ENCODE measurements at regions not wholly inside any gene's neighbourhood (a gene's known extent, or its start where the extent isn't known, plus 50 kb on each side); places are given as distances from the start of the nearest gene placed in this dataset.

- no peak for DNase-seq (ENCODE audit: low spot score in 2 of 2, unreplicated experiment in 2 of 2)
- Mint-ChIP-seq H3K27ac (no peak overlapping the region), H3K4me3 (no peak overlapping the region), H3K9me3 (no peaks in the 10 kb centered on the region), H3K4me1 (peaks cover 24% of the 10 kb centered on the region), H3K36me3 (no peaks in the 10 kb centered on the region), H3K27me3 (ENCODE audit: low read depth) (peaks cover 12% of the 10 kb centered on the region)
- TF ChIP-seq CTCF (IDR thresholded peaks at IDR 0.05; ENCODE audit: unreplicated experiment), result no peak
Measured at GRCh38 chr16:65671071-65671470, 549.2 kb upstream of the CDH11 start.

GRCh38 chr16:65668064-65668595, 546.3 kb upstream of the CDH11 start:
- no peak overlapping the region for H3K27ac Mint-ChIP-seq

GRCh38 chr16:65667011-65667578, 545.2 kb upstream of the CDH11 start:
- no peak for DNase-seq (ENCODE audit: low spot score in 2 of 2, unreplicated experiment in 2 of 2)
- Mint-ChIP-seq H3K4me1 (peaks cover 7% of the 10 kb centered on the region), H3K27me3 (ENCODE audit: low read depth) (peaks cover 13% of the 10 kb centered on the region), H3K36me3 (no peaks in the 10 kb centered on the region), H3K9me3 (no peaks in the 10 kb centered on the region), H3K27ac (peak overlapping the region; percentile 28), H3K4me3 (no peak overlapping the region)
- TF ChIP-seq CTCF (IDR thresholded peaks at IDR 0.05; ENCODE audit: unreplicated experiment), result no peak

More at GRCh38 chr16:65668064-65668595, 546.3 kb upstream of the CDH11 start:
- DNase-seq (ENCODE audit: low spot score in 2 of 2, unreplicated experiment in 2 of 2), result no peak
- Mint-ChIP-seq H3K4me1 (peaks cover 10% of the 10 kb centered on the region), H3K4me3 (no peak overlapping the region), H3K36me3 (no peaks in the 10 kb centered on the region), H3K27me3 (ENCODE audit: low read depth) (peaks cover 13% of the 10 kb centered on the region), H3K9me3 (no peaks in the 10 kb centered on the region)
- no peak for TF ChIP-seq CTCF (IDR thresholded peaks at IDR 0.05; ENCODE audit: unreplicated experiment)

DNA sequence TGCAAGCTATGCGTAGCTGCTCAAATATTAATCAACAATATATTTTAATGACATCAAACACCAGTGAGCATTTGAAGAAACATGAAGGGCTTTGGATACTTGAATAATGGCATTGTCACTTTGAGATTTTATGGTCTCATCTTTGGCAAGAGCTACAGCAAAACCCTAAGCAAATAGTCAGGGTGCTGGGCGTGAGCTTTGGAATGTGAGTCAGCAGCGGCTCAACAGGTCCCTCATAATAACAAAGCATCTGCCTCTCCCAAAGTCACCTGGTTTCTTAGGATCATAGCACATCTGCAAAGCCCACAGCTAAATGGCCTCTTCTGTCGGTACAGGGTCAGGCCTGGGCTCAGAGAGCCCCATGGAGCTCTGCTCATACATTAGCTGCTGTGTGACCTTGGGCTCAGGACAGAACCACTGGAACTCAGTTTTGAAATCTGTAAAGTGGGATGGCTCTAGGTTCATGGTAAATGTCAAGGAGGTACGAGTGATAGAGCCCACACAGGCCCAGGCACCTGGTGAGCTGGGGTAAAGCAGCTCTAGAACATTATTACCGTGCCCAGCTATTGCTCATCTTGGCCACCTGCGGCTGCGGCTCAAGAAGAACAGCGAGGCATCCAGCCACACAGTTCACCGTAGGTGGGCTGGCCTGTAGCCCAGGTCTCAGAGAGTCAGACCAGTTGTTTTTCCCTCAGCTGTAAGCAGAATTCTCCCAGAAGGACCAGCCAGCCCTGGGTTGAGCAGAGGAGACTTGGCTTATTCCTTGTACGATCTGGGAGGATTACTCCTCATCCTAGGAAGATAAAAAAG, 544.5 kb upstream of the CDH11 start:
- TF ChIP-seq CTCF (IDR thresholded peaks at IDR 0.05; ENCODE audit: unreplicated experiment), result no peak
- no peak for DNase-seq (ENCODE audit: low spot score in 2 of 2, unreplicated experiment in 2 of 2)
- Mint-ChIP-seq H3K4me3 (no peak overlapping the region), H3K4me1 (peaks cover 9% of the 10 kb centered on the region), H3K9me3 (no peaks in the 10 kb centered on the region), H3K36me3 (no peaks in the 10 kb centered on the region), H3K27me3 (ENCODE audit: low read depth) (peaks cover 10% of the 10 kb centered on the region), H3K27ac (peak overlapping the region; percentile 28)

GRCh38 chr16:65665586-65665985, 543.7 kb upstream of the CDH11 start:
- Mint-ChIP-seq H3K27me3 (ENCODE audit: low read depth) (peaks cover 9% of the 10 kb centered on the region), H3K4me1 (peaks cover 17% of the 10 kb centered on the region), H3K9me3 (no peaks in the 10 kb centered on the region), H3K27ac (no peak overlapping the region), H3K4me3 (no peak overlapping the region), H3K36me3 (no peaks in the 10 kb centered on the region)
- TF ChIP-seq CTCF (IDR thresholded peaks at IDR 0.05; ENCODE audit: unreplicated experiment), result no peak
- no peak for DNase-seq (ENCODE audit: low spot score in 2 of 2, unreplicated experiment in 2 of 2)

All from mesothelial cell of epicardium (in vitro differentiated cells).